IPS-18a (cell line): ENCODE measurements at regions not wholly inside any gene's neighbourhood (a gene's known extent, or its start where the extent isn't known, plus 50 kb on each side); places are given as distances from the start of the nearest gene placed in this dataset.

Experiments used
- H3K27ac ChIP-seq: one replicate; pipeline ENCODE4 v1.5.1; 2013; ENCODE audit warnings: low read length
- H3K27me3 ChIP-seq: one replicate; pipeline ENCODE4 v1.6.1; 2013; ENCODE audit warnings: mild to moderate bottlenecking, low read length; ENCODE audit not compliant: control insufficient read depth, insufficient read depth
- H3K36me3 ChIP-seq: one replicate; pipeline ENCODE4 v1.6.1; 2013; ENCODE audit warnings: low read depth, low read length; ENCODE audit not compliant: control insufficient read depth
- H3K4me1 ChIP-seq: one replicate; pipeline ENCODE4 v1.6.1; 2013; ENCODE audit warnings: low read depth, low read length; ENCODE audit not compliant: control insufficient read depth
- H3K4me3 ChIP-seq: one replicate; pipeline ENCODE4 v1.5.1; 2013; ENCODE audit warnings: low read length
- H3K9ac ChIP-seq: one replicate; pipeline ENCODE4 v1.6.1; 2013; ENCODE audit warnings: mild to moderate bottlenecking, low read length, moderate library complexity
- H3K9me3 ChIP-seq: one replicate; pipeline ENCODE4 v1.6.1; 2013; ENCODE audit warnings: low read depth, low read length; ENCODE audit not compliant: control insufficient read depth

GRCh38 chr16:55263271-55264250 is 60.4 kb upstream of the IRX6 start:
- H3K9ac ChIP-seq, result no peak overlapping the region
- no peak overlapping the region for H3K27ac ChIP-seq
- no peaks in the 10 kb centered on the region for H3K9me3 ChIP-seq
- no peaks in the 10 kb centered on the region for H3K36me3 ChIP-seq
- no peaks in the 10 kb centered on the region for H3K27me3 ChIP-seq
- no peak overlapping the region for H3K4me3 ChIP-seq
- H3K4me1 ChIP-seq, result no peaks in the 10 kb centered on the region

- H3K27me3 ChIP-seq, result no peaks in the 10 kb centered on the region
- no peaks in the 10 kb centered on the region for H3K4me1 ChIP-seq
- no peaks in the 10 kb centered on the region for H3K9me3 ChIP-seq
- no peaks in the 10 kb centered on the region for H3K36me3 ChIP-seq
- H3K9ac ChIP-seq, result no peak overlapping the region
- no peak overlapping the region for H3K4me3 ChIP-seq
- no peak overlapping the region for H3K27ac ChIP-seq
Observed at GRCh38 chr16:55264949-55265348, 59.1 kb upstream of the IRX6 start.

- no peak overlapping the region for H3K9ac ChIP-seq
- no peaks in the 10 kb centered on the region for H3K27me3 ChIP-seq
- no peak overlapping the region for H3K27ac ChIP-seq
- no peaks in the 10 kb centered on the region for H3K4me1 ChIP-seq
- no peaks in the 10 kb centered on the region for H3K36me3 ChIP-seq
- H3K4me3 ChIP-seq, result no peak overlapping the region
- no peaks in the 10 kb centered on the region for H3K9me3 ChIP-seq
Observed at GRCh38 chr16:55265926-55266325, 58.1 kb upstream of the IRX6 start.

- no peaks in the 10 kb centered on the region for H3K27me3 ChIP-seq
- no peak overlapping the region for H3K27ac ChIP-seq
Observed at GRCh38 chr16:55271945-55272513, 52.0 kb upstream of the IRX6 start.

GRCh38 chr16:55272744-55273143 is 51.3 kb upstream of the IRX6 start:
- H3K27me3 ChIP-seq, result no peaks in the 10 kb centered on the region
- H3K27ac ChIP-seq, result no peak overlapping the region
- no peak overlapping the region for H3K4me3 ChIP-seq
- H3K4me1 ChIP-seq, result no peaks in the 10 kb centered on the region
- H3K36me3 ChIP-seq, result no peaks in the 10 kb centered on the region
- H3K9me3 ChIP-seq, result no peaks in the 10 kb centered on the region
- no peak overlapping the region for H3K9ac ChIP-seq

More at GRCh38 chr16:55271945-55272513, 52.0 kb upstream of the IRX6 start:
- Histone ChIP-seq H3K9me3 (no peaks in the 10 kb centered on the region), H3K36me3 (no peaks in the 10 kb centered on the region), H3K9ac (no peak overlapping the region), H3K4me3 (no peak overlapping the region), H3K4me1 (no peaks in the 10 kb centered on the region)

GRCh38 chr16:55273356-55273755 is 50.6 kb upstream of the IRX6 start:
- no peaks in the 10 kb centered on the region for H3K36me3 ChIP-seq
- H3K27ac ChIP-seq, result no peak overlapping the region
- H3K27me3 ChIP-seq, result no peaks in the 10 kb centered on the region
- no peak overlapping the region for H3K9ac ChIP-seq
- H3K9me3 ChIP-seq, result no peaks in the 10 kb centered on the region
- no peaks in the 10 kb centered on the region for H3K4me1 ChIP-seq
- no peak overlapping the region for H3K4me3 ChIP-seq

GRCh38 chr16:55273959-55274358 is 50.0 kb upstream of the IRX6 start:
- no peaks in the 10 kb centered on the region for H3K27me3 ChIP-seq
- no peaks in the 10 kb centered on the region for H3K4me1 ChIP-seq
- no peaks in the 10 kb centered on the region for H3K36me3 ChIP-seq
- H3K9ac ChIP-seq, result no peak overlapping the region
- no peak overlapping the region for H3K27ac ChIP-seq
- H3K9me3 ChIP-seq, result no peaks in the 10 kb centered on the region
- H3K4me3 ChIP-seq, result no peak overlapping the region
